ENCODE measurements at regions not wholly inside any gene's neighbourhood (a gene's known extent, or its start where the extent isn't known, plus 50 kb on each side); places are given as distances from the start of the nearest gene placed in this dataset.

- Histone ChIP-seq H2BK120ac (ENCODE audit: low read depth, low read length, poor library complexity, severe bottlenecking) (no peak overlapping the region), H2AFZ (ENCODE audit: low read length) (no peak overlapping the region), H3K4ac (ENCODE audit: low read depth, low read length) (no peak overlapping the region), H3T11ph (ENCODE audit: low read length) (no peak overlapping the region), H4K8ac (replicated peaks; ENCODE audit: insufficient read length, low read depth, low read length) (no peak overlapping the region), H3K9me3 (ENCODE audit: control insufficient read depth, low read depth, low read length) (peaks cover 11% of the 10 kb centered on the region), H3K27me3 (ENCODE audit: insufficient read depth, low read length) (no peaks in the 10 kb centered on the region), H2BK20ac (ENCODE audit: low read depth, low read length, poor library complexity, severe bottlenecking) (no peak overlapping the region), H3K56ac (ENCODE audit: insufficient read length, low read depth, low read length) (no peak overlapping the region), H3K4me1 (ENCODE audit: insufficient read depth, low read length) (no peaks in the 10 kb centered on the region; the same call in 1 of the 2 replicates), H3K23ac (ENCODE audit: insufficient read length, low read depth, low read length) (no peak overlapping the region), H2BK5ac (ENCODE audit: insufficient read length, low read length) (no peak overlapping the region), H3K79me1 (ENCODE audit: insufficient read depth, low read depth, low read length, poor library complexity, severe bottlenecking) (no peaks in the 10 kb centered on the region), H4K5ac (ENCODE audit: insufficient read length, low read depth, low read length) (no peak overlapping the region), H3K14ac (ENCODE audit: insufficient read depth, low read length) (no peak overlapping the region), H2AK5ac (ENCODE audit: insufficient read length, low read length) (no peak overlapping the region), H3K9ac (ENCODE audit: extremely low read depth, insufficient read length, low read length) (no peak overlapping the region), H3K4me2 (ENCODE audit: insufficient read depth, insufficient read length, low read length) (no peak overlapping the region), H4K91ac (ENCODE audit: insufficient read length, low read depth, low read length) (no peak overlapping the region), H3K18ac (ENCODE audit: insufficient read length, low read depth, low read length) (no peak overlapping the region), H3K79me2 (ENCODE audit: insufficient read depth, low read length) (no peaks in the 10 kb centered on the region), H3K27ac (ENCODE audit: insufficient read length, low read depth, low read length) (no peak overlapping the region), H2BK12ac (ENCODE audit: insufficient read length, low read depth, low read length) (no peak overlapping the region), H4K20me1 (ENCODE audit: control insufficient read depth, insufficient read depth, insufficient read length) (no peaks in the 10 kb centered on the region), H3K23me2 (ENCODE audit: insufficient read length, low read depth, low read length, poor library complexity, severe bottlenecking) (no peaks in the 10 kb centered on the region), H2BK15ac (ENCODE audit: low read depth, low read length) (no peak overlapping the region)
- Mint-ChIP-seq H3K4me1 (peaks cover 9 to 14% of the 10 kb centered on the region in 2 experiments), H3K27ac (no peak overlapping the region), H3K36me3 (ENCODE audit: insufficient read depth in 1 of 3, low read depth in 3 of 3) (peaks cover 6 to 17% (median 9%) of the 10 kb centered on the region in 3 experiments; a peak in 3 of 7 replicates), H3K4me3 (no peak overlapping the region), H3K27me3 (ENCODE audit: low read depth) (peaks cover 5% of the 10 kb centered on the region; the same call in 1 of the 2 replicates), H3K9me3 (peaks cover 21 to 25% of the 10 kb centered on the region in 2 experiments)
- WGBS (ENCODE audit: extremely low coverage, insufficient read length, low lambda C conversion rate) = no CpG with 5 or more reads among the region's 6 CpGs
- TF ChIP-seq CTCF (conservative IDR thresholded peaks at IDR 0.05) = no peak
- no peak for DNase-seq
These were observed 62.0 kb upstream of the SEPTIN5 start for GRCh38 chr22:19652316-19652715.

Data from H9 (cell line).